ENCODE measurements at regions not wholly inside any gene's neighbourhood (a gene's known extent, or its start where the extent isn't known, plus 50 kb on each side); places are given as distances from the start of the nearest gene placed in this dataset.

GRCh38 chr13:105530468-105530867 is 1005.0 kb downstream of the EFNB2 start:
- ATAC-seq (ENCODE audit: low FRiP score) (no peak), DNase-seq (no peak)
- 96 to 99% methylated on average over 3 of the region's 3 CpGs for WGBS, 2 donors
- no peak overlapping the region for H3K4me3 ChIP-seq (ENCODE audit: low read length in 2 of 2)
- intact Hi-C loops (cut with DNase I), result no loop called here
- H3K27ac ChIP-seq (ENCODE audit: low read depth in 1 of 2, low read length in 2 of 2), result no peak overlapping the region
- no peaks in the 10 kb centered on the region for H3K36me3 ChIP-seq (ENCODE audit: control insufficient read depth in 1 of 2, insufficient read depth in 2 of 2, low read length in 1 of 2)
- H3K9me3 ChIP-seq (ENCODE audit: control insufficient read depth, low read length), result peaks cover 1% of the 10 kb centered on the region
- peaks cover 0 to 2% of the 10 kb centered on the region in 2 donors for H3K27me3 ChIP-seq (ENCODE audit: control insufficient read depth in 1 of 2, insufficient read depth in 2 of 2, low read length in 1 of 2)
- no peaks in the 10 kb centered on the region for H3K4me1 ChIP-seq (ENCODE audit: control insufficient read depth in 1 of 2, insufficient read depth in 2 of 2, low read length in 2 of 2)

GRCh38 chr13:105527127-105527526 is 1008.3 kb downstream of the EFNB2 start:
- H3K36me3 ChIP-seq (ENCODE audit: control insufficient read depth in 1 of 2, insufficient read depth in 2 of 2, low read length in 1 of 2), result no peaks in the 10 kb centered on the region
- intact Hi-C loops (cut with DNase I), result no loop called here
- ATAC-seq (ENCODE audit: low FRiP score), result no peak
- WGBS, 2 donors, result 90 to 94% methylated on average over 5 of the region's 5 CpGs
- H3K27me3 ChIP-seq (ENCODE audit: control insufficient read depth in 1 of 2, insufficient read depth in 2 of 2, low read length in 1 of 2), result peaks cover 0 to 2% of the 10 kb centered on the region in 2 donors
- H3K4me1 ChIP-seq (ENCODE audit: control insufficient read depth in 1 of 2, insufficient read depth in 2 of 2, low read length in 2 of 2), result no peaks in the 10 kb centered on the region
- H3K27ac ChIP-seq (ENCODE audit: low read depth in 1 of 2, low read length in 2 of 2), result no peak overlapping the region
- DNase-seq, result no peak
- peaks cover 3% of the 10 kb centered on the region for H3K9me3 ChIP-seq (ENCODE audit: control insufficient read depth, low read length)
- H3K4me3 ChIP-seq (ENCODE audit: low read length in 2 of 2), result no peak overlapping the region

DNA sequence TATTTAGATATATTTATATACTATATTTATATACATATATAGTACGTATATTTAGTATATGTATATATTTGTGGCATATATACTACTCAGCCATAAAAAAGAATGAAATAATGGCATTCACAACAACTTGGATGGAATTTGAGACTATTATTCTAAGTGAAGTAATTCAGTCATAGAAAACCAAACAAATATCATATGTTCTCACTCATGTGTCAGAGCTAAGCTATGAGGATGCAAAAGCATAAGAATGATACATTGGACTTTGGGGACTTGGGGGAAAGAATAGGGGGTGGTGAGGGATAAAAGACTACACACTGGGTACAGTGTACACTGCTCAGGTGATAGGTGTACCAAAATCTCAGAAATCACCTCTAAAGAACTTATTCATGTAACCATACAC is 1015.7 kb downstream of the EFNB2 start:
- 0 to 90% methylated on average over 1 of the region's 1 CpG for WGBS, 2 donors
- Histone ChIP-seq H3K27ac (ENCODE audit: low read depth in 1 of 2, low read length in 2 of 2) (no peak overlapping the region), H3K4me1 (ENCODE audit: control insufficient read depth in 1 of 2, insufficient read depth in 2 of 2, low read length in 2 of 2) (no peaks in the 10 kb centered on the region), H3K36me3 (ENCODE audit: control insufficient read depth in 1 of 2, insufficient read depth in 2 of 2, low read length in 1 of 2) (no peaks in the 10 kb centered on the region), H3K27me3 (ENCODE audit: control insufficient read depth in 1 of 2, insufficient read depth in 2 of 2, low read length in 1 of 2) (no peaks in the 10 kb centered on the region), H3K9me3 (ENCODE audit: control insufficient read depth, low read length) (peaks cover 3% of the 10 kb centered on the region), H3K4me3 (ENCODE audit: low read length in 2 of 2) (no peak overlapping the region)
- DNase-seq (no peak), ATAC-seq (ENCODE audit: low FRiP score) (no peak)
- intact Hi-C loops (cut with DNase I), result no loop called here

DNA sequence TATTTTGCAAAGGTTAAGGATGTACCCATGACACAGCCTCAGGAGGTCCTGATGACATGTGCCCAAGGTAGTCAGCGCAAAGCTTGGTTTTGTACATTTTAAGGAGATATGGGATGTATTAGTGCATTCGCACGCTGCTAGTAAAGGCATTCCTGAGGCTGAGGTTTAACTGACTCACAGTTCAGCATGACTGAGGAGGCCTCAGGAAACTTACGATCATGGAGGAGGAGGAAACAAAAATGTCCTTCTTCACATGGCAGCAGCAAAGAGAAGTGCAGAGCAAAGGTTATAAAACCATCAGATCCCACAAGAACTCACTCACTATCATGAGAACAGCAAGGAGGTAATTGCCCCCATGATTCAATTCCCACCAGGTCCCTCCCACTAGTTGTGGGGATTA is 1017.4 kb downstream of the EFNB2 start:
- Histone ChIP-seq H3K27me3 (ENCODE audit: control insufficient read depth in 1 of 2, insufficient read depth in 2 of 2, low read length in 1 of 2) (no peaks in the 10 kb centered on the region), H3K4me1 (ENCODE audit: control insufficient read depth in 1 of 2, insufficient read depth in 2 of 2, low read length in 2 of 2) (no peaks in the 10 kb centered on the region), H3K27ac (ENCODE audit: low read depth in 1 of 2, low read length in 2 of 2) (no peak overlapping the region), H3K4me3 (ENCODE audit: low read length in 2 of 2) (no peak overlapping the region), H3K9me3 (ENCODE audit: control insufficient read depth, low read length) (peaks cover 3% of the 10 kb centered on the region), H3K36me3 (ENCODE audit: control insufficient read depth in 1 of 2, insufficient read depth in 2 of 2, low read length in 1 of 2) (no peaks in the 10 kb centered on the region)
- 98 to 99% methylated on average over 4 of the region's 4 CpGs for WGBS, 2 donors
- intact Hi-C loops (cut with DNase I), result no loop called here
- no peak for ATAC-seq (ENCODE audit: low FRiP score)
- no peak for DNase-seq

- Histone ChIP-seq H3K4me3 (ENCODE audit: low read length in 2 of 2) (no peak overlapping the region), H3K36me3 (ENCODE audit: control insufficient read depth in 1 of 2, insufficient read depth in 2 of 2, low read length in 1 of 2) (no peaks in the 10 kb centered on the region), H3K27ac (ENCODE audit: low read depth in 1 of 2, low read length in 2 of 2) (no peak overlapping the region), H3K9me3 (ENCODE audit: control insufficient read depth, low read length) (peaks cover 3% of the 10 kb centered on the region), H3K4me1 (ENCODE audit: control insufficient read depth in 1 of 2, insufficient read depth in 2 of 2, low read length in 2 of 2) (no peaks in the 10 kb centered on the region), H3K27me3 (ENCODE audit: control insufficient read depth in 1 of 2, insufficient read depth in 2 of 2, low read length in 1 of 2) (no peaks in the 10 kb centered on the region)
- WGBS, 2 donors, result 92 to 97% methylated on average over 4 of the region's 4 CpGs
- no peak for ATAC-seq (ENCODE audit: low FRiP score)
- no peak for DNase-seq
- intact Hi-C loops (cut with DNase I), result no loop called here
These were observed 1021.1 kb downstream of the EFNB2 start for GRCh38 chr13:105514401-105514800.

GRCh38 chr13:105513448-105513847 is 1022.0 kb downstream of the EFNB2 start:
- WGBS, 2 donors, result 87 to 93% methylated on average over 2 of the region's 2 CpGs
- no peak for DNase-seq
- Histone ChIP-seq H3K27ac (ENCODE audit: low read depth in 1 of 2, low read length in 2 of 2) (no peak overlapping the region), H3K9me3 (ENCODE audit: control insufficient read depth, low read length) (peaks cover 3% of the 10 kb centered on the region), H3K27me3 (ENCODE audit: control insufficient read depth in 1 of 2, insufficient read depth in 2 of 2, low read length in 1 of 2) (no peaks in the 10 kb centered on the region), H3K4me1 (ENCODE audit: control insufficient read depth in 1 of 2, insufficient read depth in 2 of 2, low read length in 2 of 2) (no peaks in the 10 kb centered on the region), H3K4me3 (ENCODE audit: low read length in 2 of 2) (no peak overlapping the region), H3K36me3 (ENCODE audit: control insufficient read depth in 1 of 2, insufficient read depth in 2 of 2, low read length in 1 of 2) (no peaks in the 10 kb centered on the region)
- intact Hi-C loops (cut with DNase I), result no loop called here
- no peak for ATAC-seq (ENCODE audit: low FRiP score)

DNA sequence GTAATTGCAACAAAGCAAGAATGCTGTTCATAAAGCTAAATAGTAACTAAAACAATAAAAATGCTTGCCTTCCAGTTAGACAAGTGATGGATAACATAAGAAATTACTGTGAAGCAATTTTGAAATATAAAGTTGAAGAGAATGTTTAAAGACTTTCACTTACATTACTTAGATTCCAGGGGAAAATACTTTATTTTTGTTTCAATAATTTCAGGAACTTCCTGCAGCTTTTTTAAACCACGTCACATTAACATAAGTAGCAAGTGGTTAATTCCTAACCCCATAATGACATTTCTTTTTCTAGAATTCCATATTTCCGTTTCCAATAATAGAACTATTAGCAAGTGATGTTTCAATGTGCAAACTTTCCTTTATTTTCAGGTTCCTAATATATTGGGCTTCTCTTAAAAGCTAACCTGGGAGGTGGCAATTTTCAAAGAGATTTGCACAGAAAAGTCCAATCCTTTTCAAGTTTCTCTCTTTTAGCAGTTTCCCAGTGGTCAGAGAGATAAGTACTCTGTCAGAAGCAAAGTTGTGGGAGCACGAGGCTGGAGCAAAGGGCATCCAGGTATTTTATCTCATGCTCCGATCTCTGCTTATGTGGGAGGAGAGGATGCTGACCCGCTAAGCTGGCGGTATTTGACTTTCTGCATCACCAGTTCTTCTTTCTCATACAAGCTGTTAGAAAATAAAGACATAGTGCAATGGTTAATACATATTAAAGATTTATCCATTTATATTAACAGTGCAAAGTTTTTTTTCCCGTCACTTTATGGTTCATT is 1025.3 kb downstream of the EFNB2 start:
- Histone ChIP-seq H3K4me3 (ENCODE audit: low read length in 2 of 2) (no peak overlapping the region), H3K27me3 (ENCODE audit: control insufficient read depth in 1 of 2, insufficient read depth in 2 of 2, low read length in 1 of 2) (no peaks in the 10 kb centered on the region), H3K4me1 (ENCODE audit: control insufficient read depth in 1 of 2, insufficient read depth in 2 of 2, low read length in 2 of 2) (no peaks in the 10 kb centered on the region), H3K9me3 (ENCODE audit: control insufficient read depth, low read length) (peaks cover 1% of the 10 kb centered on the region), H3K27ac (ENCODE audit: low read depth in 1 of 2, low read length in 2 of 2) (no peak overlapping the region), H3K36me3 (ENCODE audit: control insufficient read depth in 1 of 2, insufficient read depth in 2 of 2, low read length in 1 of 2) (no peaks in the 10 kb centered on the region)
- no peak for ATAC-seq (ENCODE audit: low FRiP score)
- intact Hi-C loops (cut with DNase I), result no loop called here
- WGBS, 2 donors, result 53 to 56% methylated on average over 7 of the region's 7 CpGs
- no peak for DNase-seq

DNA sequence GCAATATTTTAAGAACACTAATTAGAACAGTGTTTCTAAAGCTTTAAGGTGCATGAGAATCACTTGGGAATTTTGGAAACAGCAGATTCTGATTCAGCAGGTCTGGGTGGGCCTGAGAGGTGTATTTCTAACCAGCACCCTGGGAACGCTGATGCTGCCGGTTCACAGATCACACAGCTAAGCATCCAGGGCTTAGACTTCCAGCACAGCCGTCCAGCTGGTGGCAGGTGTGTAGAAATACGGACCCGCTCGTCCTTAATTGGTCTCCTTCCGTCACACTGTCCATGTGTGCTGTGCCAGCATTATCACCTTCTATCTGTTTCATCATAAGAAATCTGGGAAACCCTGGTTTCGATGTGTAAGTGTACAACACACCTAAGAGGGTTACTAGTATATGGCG is 1029.0 kb downstream of the EFNB2 start:
- ATAC-seq (ENCODE audit: low FRiP score) (no peak), DNase-seq (no peak)
- H3K9me3 ChIP-seq (ENCODE audit: control insufficient read depth, low read length), result no peaks in the 10 kb centered on the region
- intact Hi-C loops (cut with DNase I), result no loop called here
- H3K36me3 ChIP-seq (ENCODE audit: control insufficient read depth in 1 of 2, insufficient read depth in 2 of 2, low read length in 1 of 2), result no peaks in the 10 kb centered on the region
- no peaks in the 10 kb centered on the region for H3K4me1 ChIP-seq (ENCODE audit: control insufficient read depth in 1 of 2, insufficient read depth in 2 of 2, low read length in 2 of 2)
- H3K27me3 ChIP-seq (ENCODE audit: control insufficient read depth in 1 of 2, insufficient read depth in 2 of 2, low read length in 1 of 2), result no peaks in the 10 kb centered on the region
- H3K27ac ChIP-seq (ENCODE audit: low read depth in 1 of 2, low read length in 2 of 2), result no peak overlapping the region
- WGBS, 2 donors, result 93 to 95% methylated on average over 9 of the region's 9 CpGs
- H3K4me3 ChIP-seq (ENCODE audit: low read length in 2 of 2), result no peak overlapping the region

DNA sequence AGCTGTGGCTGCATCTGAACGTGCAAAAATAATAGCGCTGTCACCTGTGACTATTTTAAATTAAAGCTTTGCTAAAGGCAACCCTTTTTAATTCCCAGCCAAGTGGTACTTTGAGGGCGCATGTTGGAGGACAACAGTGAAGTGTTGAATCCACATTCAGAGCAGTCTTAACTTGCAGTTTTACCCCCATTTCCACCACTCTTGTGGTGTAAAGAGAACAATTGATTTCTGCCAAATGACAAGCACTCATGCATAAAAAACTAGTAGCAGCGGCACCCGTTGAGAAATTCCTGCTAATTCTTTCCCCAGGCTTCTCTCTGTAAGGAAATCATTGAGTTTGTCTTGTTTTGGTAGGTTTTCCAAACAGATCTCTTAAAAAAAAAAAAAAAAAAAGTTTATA is 1033.3 kb downstream of the EFNB2 start:
- DNase-seq (no peak), ATAC-seq (ENCODE audit: low FRiP score) (no peak)
- Histone ChIP-seq H3K27me3 (ENCODE audit: control insufficient read depth in 1 of 2, insufficient read depth in 2 of 2, low read length in 1 of 2) (no peaks in the 10 kb centered on the region), H3K27ac (ENCODE audit: low read depth in 1 of 2, low read length in 2 of 2) (no peak overlapping the region), H3K36me3 (ENCODE audit: control insufficient read depth in 1 of 2, insufficient read depth in 2 of 2, low read length in 1 of 2) (no peaks in the 10 kb centered on the region), H3K4me1 (ENCODE audit: control insufficient read depth in 1 of 2, insufficient read depth in 2 of 2, low read length in 2 of 2) (no peaks in the 10 kb centered on the region), H3K9me3 (ENCODE audit: control insufficient read depth, low read length) (no peaks in the 10 kb centered on the region), H3K4me3 (ENCODE audit: low read length in 2 of 2) (no peak overlapping the region)
- intact Hi-C loops (cut with DNase I), result no loop called here
- WGBS, 2 donors, result 60 to 65% methylated on average over 5 of the region's 5 CpGs

Data from aorta (tissue), 5 donors.